ENCODE measurements at regions not wholly inside any gene's neighbourhood (a gene's known extent, or its start where the extent isn't known, plus 50 kb on each side); places are given as distances from the start of the nearest gene placed in this dataset.

DNA sequence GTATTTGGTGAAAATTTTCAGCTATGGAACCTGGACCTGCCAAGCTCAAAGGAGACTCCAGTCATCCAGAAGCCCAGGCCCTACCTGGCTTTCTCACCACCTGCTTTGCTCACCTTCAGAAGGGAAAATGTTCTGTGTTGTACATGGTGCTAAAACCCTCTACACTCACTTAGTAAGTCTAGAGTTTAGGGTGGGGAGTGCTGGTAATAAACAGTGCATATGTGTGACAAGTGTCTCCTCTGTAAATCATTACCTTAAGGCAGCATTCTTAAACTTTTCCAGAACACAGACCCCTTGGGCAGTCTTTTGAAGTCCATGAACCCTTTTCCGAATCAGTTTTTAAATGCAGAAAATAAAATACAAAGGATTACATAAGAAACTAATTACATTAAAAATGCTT, 248.8 kb upstream of the PIK3R1 start:
- intact Hi-C loops (cut with DNase I), result no loop called here
- 98 to 99% (median 98%) methylated on average over 1 of the region's 1 CpG for WGBS, 3 donors
- Histone ChIP-seq H3K9me3 (no peaks in the 10 kb centered on the region), H3K27me3 (no peaks in the 10 kb centered on the region), H3K27ac (no peak overlapping the region), H3K4me3 (no peak overlapping the region), H3K36me3 (no peaks in the 10 kb centered on the region), H3K4me1 (ENCODE audit: insufficient read depth) (peaks cover 2% of the 10 kb centered on the region)
- no peak for TF ChIP-seq EP300 (IDR thresholded peaks at IDR 0.05)
- no peak for TF ChIP-seq POLR2A (IDR thresholded peaks at IDR 0.05)
- TF ChIP-seq, protein P1, sequence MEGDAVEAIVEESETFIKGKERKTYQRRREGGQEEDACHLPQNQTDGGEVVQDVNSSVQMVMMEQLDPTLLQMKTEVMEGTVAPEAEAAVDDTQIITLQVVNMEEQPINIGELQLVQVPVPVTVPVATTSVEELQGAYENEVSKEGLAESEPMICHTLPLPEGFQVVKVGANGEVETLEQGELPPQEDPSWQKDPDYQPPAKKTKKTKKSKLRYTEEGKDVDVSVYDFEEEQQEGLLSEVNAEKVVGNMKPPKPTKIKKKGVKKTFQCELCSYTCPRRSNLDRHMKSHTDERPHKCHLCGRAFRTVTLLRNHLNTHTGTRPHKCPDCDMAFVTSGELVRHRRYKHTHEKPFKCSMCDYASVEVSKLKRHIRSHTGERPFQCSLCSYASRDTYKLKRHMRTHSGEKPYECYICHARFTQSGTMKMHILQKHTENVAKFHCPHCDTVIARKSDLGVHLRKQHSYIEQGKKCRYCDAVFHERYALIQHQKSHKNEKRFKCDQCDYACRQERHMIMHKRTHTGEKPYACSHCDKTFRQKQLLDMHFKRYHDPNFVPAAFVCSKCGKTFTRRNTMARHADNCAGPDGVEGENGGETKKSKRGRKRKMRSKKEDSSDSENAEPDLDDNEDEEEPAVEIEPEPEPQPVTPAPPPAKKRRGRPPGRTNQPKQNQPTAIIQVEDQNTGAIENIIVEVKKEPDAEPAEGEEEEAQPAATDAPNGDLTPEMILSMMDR (IDR thresholded peaks at IDR 0.05), result no peak
- no peak for DNase-seq

DNA sequence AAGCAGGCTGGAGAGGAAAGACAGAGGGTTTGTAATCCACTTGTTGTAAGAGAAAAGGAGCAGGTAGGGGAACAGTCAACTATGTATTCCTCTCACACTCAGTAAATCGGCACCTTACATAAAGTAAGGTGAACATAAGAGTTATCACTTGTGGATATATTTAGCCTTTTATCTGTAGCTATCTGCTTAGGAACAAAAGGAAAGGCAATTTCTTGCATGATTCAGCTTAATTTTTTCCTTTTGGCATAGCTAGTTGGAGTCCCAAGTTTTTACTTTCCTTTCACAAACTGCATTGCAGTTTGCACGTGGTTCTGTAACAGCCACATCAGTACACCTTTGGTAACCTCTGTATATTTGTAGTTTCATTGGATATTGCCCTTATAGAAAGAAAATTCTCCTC, 250.9 kb upstream of the PIK3R1 start:
- WGBS, 3 donors, result 50 to 56% (median 54%) methylated on average over 2 of the region's 2 CpGs
- no peaks in the 10 kb centered on the region for H3K27me3 ChIP-seq
- no peak overlapping the region for H3K4me3 ChIP-seq
- intact Hi-C loops (cut with DNase I), result no loop called here
- H3K9me3 ChIP-seq, result no peaks in the 10 kb centered on the region
- TF ChIP-seq EP300 (IDR thresholded peaks at IDR 0.05), result no peak
- DNase-seq, result no peak
- no peak overlapping the region for H3K27ac ChIP-seq
- H3K36me3 ChIP-seq, result no peaks in the 10 kb centered on the region
- no peaks in the 10 kb centered on the region for H3K4me1 ChIP-seq (ENCODE audit: insufficient read depth)

DNA sequence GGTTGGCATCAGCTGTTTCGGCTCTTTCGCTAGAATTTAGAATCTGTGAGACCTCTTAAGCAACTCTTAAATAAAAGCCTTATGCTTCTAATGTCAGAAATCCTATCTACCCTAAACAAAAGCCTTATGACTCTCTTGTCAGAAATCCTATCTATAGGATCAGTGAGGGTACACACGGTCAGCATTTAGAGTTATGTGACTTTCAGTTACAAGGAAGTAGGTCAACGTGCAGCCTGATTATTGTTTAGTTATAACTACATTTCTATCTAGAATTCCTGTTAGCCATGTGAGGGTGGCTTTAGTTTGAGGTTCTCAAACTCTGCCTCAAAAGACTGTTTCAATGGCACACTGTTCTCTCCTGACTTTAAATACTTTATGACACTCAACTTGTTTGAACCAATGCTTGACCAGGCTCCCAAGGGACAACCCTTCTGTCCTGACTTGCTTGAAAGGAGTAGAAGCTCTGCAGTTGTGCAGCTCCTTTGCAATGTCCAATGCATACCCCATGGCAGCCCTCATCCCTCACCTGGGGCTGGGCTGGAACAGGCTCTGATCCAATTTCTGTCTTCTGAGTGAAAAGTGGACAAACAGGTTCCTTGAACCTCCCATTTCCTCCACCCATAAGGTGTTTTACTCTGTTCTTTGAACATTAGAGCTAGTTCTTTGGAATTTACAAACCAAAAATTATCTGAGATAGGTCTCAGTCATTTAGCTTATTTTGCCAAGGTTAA, 251.6 kb upstream of the PIK3R1 start:
- H3K36me3 ChIP-seq, result no peaks in the 10 kb centered on the region
- no peak overlapping the region for H3K27ac ChIP-seq
- H3K4me1 ChIP-seq (ENCODE audit: insufficient read depth), result no peaks in the 10 kb centered on the region
- intact Hi-C loops (cut with DNase I), result loop anchor here in 1 of 4 donors (2.0 kb wide), 1 partner anchor 437 kb away; no protein-coding TSS in a partner anchor
- H3K27me3 ChIP-seq, result no peaks in the 10 kb centered on the region
- no peak for DNase-seq
- H3K4me3 ChIP-seq, result no peak overlapping the region
- no peak for TF ChIP-seq POLR2A (IDR thresholded peaks at IDR 0.05)
- TF ChIP-seq, protein P1 (IDR thresholded peaks at IDR 0.05), result no peak
- TF ChIP-seq EP300 (IDR thresholded peaks at IDR 0.05), result no peak
- H3K9me3 ChIP-seq, result no peaks in the 10 kb centered on the region
- WGBS, 3 donors, result 91 to 95% (median 94%) methylated on average over 4 of the region's 4 CpGs

DNA sequence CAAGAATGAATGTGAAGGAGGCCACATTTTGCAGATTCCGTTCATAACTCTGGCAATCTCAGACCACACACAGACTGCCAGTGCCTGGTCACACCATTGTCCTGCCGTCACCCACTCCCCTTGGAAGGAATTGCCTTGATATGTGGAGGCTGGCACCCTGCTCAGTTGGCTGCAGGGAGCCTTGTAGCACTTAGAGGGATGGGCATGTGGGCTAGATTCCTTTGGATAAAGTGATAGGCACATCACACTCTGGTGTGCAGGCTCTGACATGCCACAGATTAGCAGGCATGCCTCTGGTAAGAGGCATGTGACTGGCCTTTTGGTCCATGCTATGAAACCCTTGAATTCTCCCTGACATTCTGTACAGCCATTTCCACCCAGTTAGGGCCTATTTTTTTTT, 254.6 kb upstream of the PIK3R1 start:
- no peak overlapping the region for H3K27ac ChIP-seq
- WGBS, 3 donors, result 45 to 50% (median 47%) methylated on average over 2 of the region's 2 CpGs

DNA sequence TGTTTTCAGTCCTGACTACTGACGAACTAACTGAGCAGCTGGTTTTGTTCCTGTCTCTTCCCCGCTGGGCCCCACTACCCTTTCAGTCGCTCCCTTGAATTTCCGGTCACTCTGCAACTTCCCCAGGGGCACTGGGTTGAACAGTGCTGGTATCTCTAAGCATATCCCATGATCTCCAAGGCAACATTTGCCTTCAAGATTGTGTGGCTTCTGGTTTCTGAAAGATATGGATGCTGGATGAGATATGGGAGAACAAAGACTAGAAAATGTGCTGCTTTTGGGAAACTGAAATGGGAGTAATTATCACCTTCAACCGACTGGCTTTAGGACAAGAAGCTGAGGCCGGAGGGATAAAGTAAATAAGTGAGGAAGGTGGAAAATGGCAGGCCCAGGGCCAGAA, 258.2 kb upstream of the PIK3R1 start:
- Histone ChIP-seq H3K36me3 (no peaks in the 10 kb centered on the region), H3K9me3 (no peaks in the 10 kb centered on the region), H3K27me3 (no peaks in the 10 kb centered on the region), H3K27ac (no peak overlapping the region), H3K4me1 (ENCODE audit: insufficient read depth) (no peaks in the 10 kb centered on the region), H3K4me3 (no peak overlapping the region)
- intact Hi-C loops (cut with DNase I), result no loop called here
- 65 to 83% (median 83%) methylated on average over 5 to 6 of the region's 6 CpGs for WGBS, 3 donors
- TF ChIP-seq, protein P1 (IDR thresholded peaks at IDR 0.05), result no peak
- TF ChIP-seq POLR2A (IDR thresholded peaks at IDR 0.05) (no peak), EP300 (IDR thresholded peaks at IDR 0.05) (no peak)
- no peak for DNase-seq

More for the DNA sequence above, 254.6 kb upstream of the PIK3R1 start:
- H3K36me3 ChIP-seq, result no peaks in the 10 kb centered on the region
- no peaks in the 10 kb centered on the region for H3K9me3 ChIP-seq
- DNase-seq, result no peak
- TF ChIP-seq EP300 (IDR thresholded peaks at IDR 0.05) (no peak), POLR2A (IDR thresholded peaks at IDR 0.05) (no peak)
- TF ChIP-seq, protein P1 (IDR thresholded peaks at IDR 0.05), result no peak
- intact Hi-C loops (cut with DNase I), result no loop called here
- no peak overlapping the region for H3K4me3 ChIP-seq
- H3K27me3 ChIP-seq, result no peaks in the 10 kb centered on the region
- no peaks in the 10 kb centered on the region for H3K4me1 ChIP-seq (ENCODE audit: insufficient read depth)
